Neural cell (in vitro differentiated cells): ENCODE measurements at regions not wholly inside any gene's neighbourhood (a gene's known extent, or its start where the extent isn't known, plus 50 kb on each side); places are given as distances from the start of the nearest gene placed in this dataset.

Source experiments
- CTCF ChIP-seq: fragments of 450-650 bp; IDR thresholded peaks from 2 replicates; pipeline ENCODE4 v1.5.1; 2014; ENCODE audit warnings: antibody characterized with exemption, mild to moderate bottlenecking, moderate library complexity; ENCODE audit not compliant: poor library complexity, severe bottlenecking
- MXI1 ChIP-seq: fragments of 450-650 bp; conservative IDR thresholded peaks from 2 replicates; pipeline ENCODE4 v1.6.1; 2014; ENCODE audit warnings: antibody characterized with exemption, mild to moderate bottlenecking; ENCODE audit not compliant: poor library complexity, severe bottlenecking
- POLR2AphosphoS5 ChIP-seq: IDR thresholded peaks from 2 replicates; pipeline ENCODE4 v1.6.1; 2012
- REST ChIP-seq: IDR thresholded peaks from 2 replicates; pipeline ENCODE4 v1.6.1; 2012; ENCODE audit warnings: borderline replicate concordance
- SMC3 ChIP-seq: fragments of 450-650 bp; conservative IDR thresholded peaks from 2 replicates; pipeline ENCODE4 v1.6.1; 2014; ENCODE audit warnings: antibody characterized with exemption, mild to moderate bottlenecking, moderate library complexity; ENCODE audit not compliant: poor library complexity
- TAF1 ChIP-seq: IDR thresholded peaks from 2 replicates; pipeline ENCODE4 v1.6.1; 2012; ENCODE audit warnings: low read depth

DNA sequence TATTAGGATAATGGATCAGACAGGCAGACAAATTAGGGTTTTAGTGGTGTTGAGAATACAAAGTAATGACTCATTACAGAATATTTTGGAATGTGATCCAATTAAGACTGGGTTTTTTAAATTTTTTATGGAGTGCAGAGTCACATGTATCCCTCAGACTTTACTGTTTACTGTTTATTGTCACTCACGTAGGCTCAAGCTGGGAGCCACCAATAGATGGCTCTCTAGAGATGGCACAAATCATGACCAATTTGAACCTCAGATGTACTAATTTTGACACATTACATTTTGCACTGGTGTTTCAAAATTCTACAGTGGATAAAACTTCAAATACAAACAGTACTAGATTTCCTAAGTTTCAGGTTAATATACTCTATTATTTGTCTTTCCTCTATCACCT is 53.6 kb upstream of the ANO3 start:
- TF ChIP-seq MXI1 (no peak), SMC3 (no peak), CTCF (no peak), REST (no peak), TAF1 (no peak), POLR2AphosphoS5 (no peak)
